Activated CD8-positive, alpha-beta T cell treated with anti-CD3 and anti-CD28 coated beads, Interleukin-2, amount 10 ng/mL, durations not matched to agents 7 days and 5 days (primary cell): ENCODE measurements at regions not wholly inside any gene's neighbourhood (a gene's known extent, or its start where the extent isn't known, plus 50 kb on each side); places are given as distances from the start of the nearest gene placed in this dataset.

ENCODE experiments used
- ATAC-seq: fragments of 150-1000 bp; cut with Tn5 transposase; one replicate; pipeline ENCODE4 v1.10.0; 2021; ENCODE audit warnings: moderate library complexity
- CTCF ChIA-PET: fragments of 350-600 bp; sonication (Branson Sonifier 250); formaldehyde crosslinking; loops from one replicate; lab custom pipeline; 2021; ENCODE audit warnings: antibody characterized with exemption; lab: Charles Lee
- POLR2A ChIA-PET: fragments of 350-600 bp; sonication (Branson Sonifier 250); formaldehyde crosslinking; loops from one replicate; lab custom pipeline; 2021; ENCODE audit warnings: antibody characterized with exemption; lab: Charles Lee
- DNase-seq: peaks from one replicate; pipeline ENCODE4 v3.0.0-alpha.2; 2020
- H3K27ac Mint-ChIP-seq: one replicate; pipeline ENCODE4 v1.8.0; 2021; ENCODE audit warnings: mild to moderate bottlenecking, mixed read lengths
- H3K27me3 Mint-ChIP-seq: one replicate; pipeline ENCODE4 v1.8.0; 2021; ENCODE audit warnings: low read depth, mixed read lengths
- H3K36me3 Mint-ChIP-seq: one replicate; pipeline ENCODE4 v1.8.0; 2021; ENCODE audit warnings: low read depth, mixed read lengths
- H3K4me1 Mint-ChIP-seq: one replicate; pipeline ENCODE4 v1.8.0; 2021; ENCODE audit warnings: low read depth, mixed read lengths
- H3K4me3 Mint-ChIP-seq: one replicate; pipeline ENCODE4 v1.8.0; 2021; ENCODE audit warnings: mild to moderate bottlenecking, mixed read lengths
- H3K9me3 Mint-ChIP-seq: one replicate; pipeline ENCODE4 v1.8.0; 2022; ENCODE audit warnings: mixed read lengths; ENCODE audit not compliant: insufficient read depth

DNA sequence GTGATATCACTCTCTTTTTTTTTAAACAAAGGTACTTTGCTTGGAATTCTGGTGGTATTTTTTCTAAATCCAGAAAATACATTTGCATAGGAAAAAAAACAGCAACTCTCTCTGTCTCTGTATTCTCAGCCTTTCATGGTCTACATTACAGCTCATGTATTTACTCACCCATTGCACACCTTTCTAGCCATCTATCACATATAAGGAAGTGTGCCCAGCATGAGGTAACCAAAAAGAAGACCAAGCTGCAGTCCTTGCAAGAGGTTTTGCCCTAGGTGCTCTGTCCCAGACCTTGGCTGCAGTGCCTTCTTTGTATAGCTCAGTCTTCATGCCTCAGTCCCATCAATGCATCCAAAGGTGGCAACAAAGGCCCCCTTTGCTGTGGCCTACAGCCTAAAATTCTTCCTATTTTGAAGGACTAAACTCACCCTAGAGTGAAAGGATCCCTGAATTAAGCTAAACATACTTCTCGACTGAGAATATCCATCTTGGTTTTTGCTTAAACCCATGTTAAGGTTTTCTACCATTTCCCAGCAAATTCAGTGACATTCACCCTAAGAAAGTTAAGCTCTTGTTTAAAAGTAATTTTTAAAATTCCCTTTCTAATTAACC lies 446.4 kb downstream of the KIF4B start:
- Mint-ChIP-seq H3K9me3 (no peaks in the 10 kb centered on the region), H3K4me3 (no peak overlapping the region), H3K36me3 (no peaks in the 10 kb centered on the region), H3K27me3 (no peaks in the 10 kb centered on the region), H3K27ac (no peak overlapping the region), H3K4me1 (no peaks in the 10 kb centered on the region)
- no peak for ATAC-seq
- POLR2A ChIA-PET, result no interaction called here
- no peak for DNase-seq
- CTCF ChIA-PET, result no interaction called here

DNA sequence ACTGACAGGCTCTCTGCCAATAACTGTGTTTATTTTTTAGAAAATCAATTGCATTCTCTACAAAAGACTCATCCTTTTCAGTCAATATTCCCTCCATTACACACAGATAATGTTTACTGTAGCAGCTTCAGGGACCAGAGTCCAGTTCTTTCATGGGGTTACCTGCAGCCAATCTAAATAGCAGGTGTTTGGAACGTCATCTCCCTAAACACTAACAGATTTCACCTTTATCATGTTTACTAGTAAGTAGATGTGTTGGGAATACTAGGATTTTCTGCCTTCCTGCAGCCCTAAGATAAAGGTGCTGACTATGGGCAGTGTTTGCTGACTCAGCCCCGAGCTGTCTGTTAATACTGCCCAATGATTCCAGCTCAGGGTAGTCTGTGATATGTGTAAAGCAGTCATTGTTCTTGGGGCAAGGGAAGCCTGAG lies 447.0 kb downstream of the KIF4B start:
- no peaks in the 10 kb centered on the region for H3K36me3 Mint-ChIP-seq
- DNase-seq (no peak), ATAC-seq (no peak)
- H3K4me1 Mint-ChIP-seq, result no peaks in the 10 kb centered on the region
- POLR2A ChIA-PET, result no interaction called here
- no peak overlapping the region for H3K27ac Mint-ChIP-seq
- CTCF ChIA-PET, result no interaction called here
- no peaks in the 10 kb centered on the region for H3K27me3 Mint-ChIP-seq
- H3K9me3 Mint-ChIP-seq, result no peaks in the 10 kb centered on the region
- no peak overlapping the region for H3K4me3 Mint-ChIP-seq

DNA sequence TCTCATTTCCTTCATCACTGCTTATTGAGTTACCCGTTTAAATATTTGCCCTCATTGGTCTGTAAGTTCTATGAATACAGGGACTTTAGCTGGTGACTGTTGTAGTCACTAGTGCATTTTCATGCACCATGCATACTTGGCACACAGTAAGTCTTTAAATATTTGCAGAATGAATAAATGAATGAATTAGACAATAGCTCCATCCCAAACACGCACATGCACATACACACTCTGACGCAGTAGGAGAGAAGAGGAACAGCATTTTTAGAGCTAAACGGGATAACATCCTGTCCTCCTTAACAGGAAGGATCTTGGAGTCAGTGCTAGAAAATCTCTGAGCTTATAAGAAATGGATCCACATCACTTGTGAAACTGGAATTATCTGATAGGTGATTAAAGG lies 447.7 kb downstream of the KIF4B start:
- ChIA-PET CTCF (no interaction called here), POLR2A (no interaction called here)
- H3K4me1 Mint-ChIP-seq, result no peaks in the 10 kb centered on the region
- H3K36me3 Mint-ChIP-seq, result no peaks in the 10 kb centered on the region
- H3K9me3 Mint-ChIP-seq, result no peaks in the 10 kb centered on the region
- no peaks in the 10 kb centered on the region for H3K27me3 Mint-ChIP-seq
- H3K27ac Mint-ChIP-seq, result no peak overlapping the region
- no peak overlapping the region for H3K4me3 Mint-ChIP-seq
- DNase-seq (no peak), ATAC-seq (no peak)

DNA sequence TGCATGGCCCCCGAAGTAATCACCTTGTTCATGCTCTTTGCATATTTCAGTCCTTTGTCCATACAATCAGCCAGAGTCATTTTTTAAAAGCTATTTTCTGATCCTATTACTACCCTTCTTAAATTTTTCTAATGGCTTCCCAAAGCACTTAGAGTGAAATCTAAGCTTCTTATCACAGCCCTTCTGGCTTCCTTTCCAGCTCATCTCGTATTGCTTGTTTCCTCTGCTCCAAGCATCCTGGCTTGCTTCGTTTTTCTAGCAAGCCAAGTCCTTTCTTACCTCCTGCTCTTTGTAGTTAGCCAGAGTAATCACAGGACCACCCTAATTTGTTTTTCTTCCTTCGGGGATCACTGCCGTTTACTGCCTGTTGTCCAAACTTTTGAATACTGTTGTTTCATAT lies 453.3 kb downstream of the KIF4B start:
- H3K4me3 Mint-ChIP-seq, result no peak overlapping the region
- H3K27me3 Mint-ChIP-seq, result no peaks in the 10 kb centered on the region
- no peak overlapping the region for H3K27ac Mint-ChIP-seq
- H3K36me3 Mint-ChIP-seq, result no peaks in the 10 kb centered on the region
- DNase-seq (no peak), ATAC-seq (no peak)
- ChIA-PET POLR2A (no interaction called here), CTCF (interaction anchor here (0.8 kb wide), 1 partner anchor 301 kb away, joined by 3 read pairs; no protein-coding TSS in a partner anchor)
- no peaks in the 10 kb centered on the region for H3K9me3 Mint-ChIP-seq
- no peaks in the 10 kb centered on the region for H3K4me1 Mint-ChIP-seq

DNA sequence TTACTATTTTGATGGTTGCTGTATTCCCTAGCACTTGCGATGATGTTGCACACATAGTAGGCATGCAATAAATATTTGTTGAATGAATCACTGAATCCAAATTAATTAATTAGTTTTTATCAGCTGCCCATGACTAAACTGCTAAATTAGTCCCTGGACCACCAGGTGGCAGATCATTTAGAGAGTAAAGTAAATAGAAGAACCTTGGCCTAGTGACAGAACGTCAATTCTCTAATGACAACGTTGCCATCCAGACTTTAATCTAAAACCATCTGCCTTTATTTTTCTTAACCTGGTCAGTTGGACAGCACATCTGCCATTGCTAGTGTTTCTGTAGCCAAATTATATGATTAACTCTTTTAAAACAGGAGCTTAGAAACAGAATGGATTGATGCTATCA lies 457.5 kb downstream of the KIF4B start:
- H3K4me3 Mint-ChIP-seq, result no peak overlapping the region
- H3K27me3 Mint-ChIP-seq, result no peaks in the 10 kb centered on the region
- no peak for DNase-seq
- ChIA-PET CTCF (no interaction called here), POLR2A (no interaction called here)
- H3K4me1 Mint-ChIP-seq, result no peaks in the 10 kb centered on the region
- no peaks in the 10 kb centered on the region for H3K9me3 Mint-ChIP-seq
- no peaks in the 10 kb centered on the region for H3K36me3 Mint-ChIP-seq
- H3K27ac Mint-ChIP-seq, result no peak overlapping the region
- ATAC-seq, result no peak

DNA sequence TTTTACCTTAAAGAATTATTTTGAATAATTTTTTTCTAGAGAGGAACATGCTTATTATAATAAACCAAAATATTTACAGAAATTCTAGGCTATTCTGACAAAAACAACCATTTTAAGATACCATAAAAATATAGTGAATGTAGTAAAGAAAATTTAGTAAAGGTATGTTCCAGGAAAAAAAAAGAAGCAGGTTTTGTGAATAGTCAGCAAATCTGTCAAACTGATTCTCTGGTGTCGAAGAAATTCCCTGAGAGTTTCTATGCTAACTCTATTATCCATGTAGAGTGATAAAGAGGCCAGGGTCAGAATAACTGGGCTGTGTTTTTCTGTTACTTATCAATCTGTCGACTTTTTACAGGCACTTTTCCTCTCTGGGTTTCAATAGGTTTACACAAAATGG lies 459.2 kb downstream of the KIF4B start:
- POLR2A ChIA-PET, result no interaction called here
- Mint-ChIP-seq H3K4me1 (no peaks in the 10 kb centered on the region), H3K27ac (no peak overlapping the region), H3K9me3 (no peaks in the 10 kb centered on the region), H3K36me3 (no peaks in the 10 kb centered on the region), H3K27me3 (no peaks in the 10 kb centered on the region), H3K4me3 (no peak overlapping the region)
- no peak for DNase-seq
- CTCF ChIA-PET, result no interaction called here
- no peak for ATAC-seq

DNA sequence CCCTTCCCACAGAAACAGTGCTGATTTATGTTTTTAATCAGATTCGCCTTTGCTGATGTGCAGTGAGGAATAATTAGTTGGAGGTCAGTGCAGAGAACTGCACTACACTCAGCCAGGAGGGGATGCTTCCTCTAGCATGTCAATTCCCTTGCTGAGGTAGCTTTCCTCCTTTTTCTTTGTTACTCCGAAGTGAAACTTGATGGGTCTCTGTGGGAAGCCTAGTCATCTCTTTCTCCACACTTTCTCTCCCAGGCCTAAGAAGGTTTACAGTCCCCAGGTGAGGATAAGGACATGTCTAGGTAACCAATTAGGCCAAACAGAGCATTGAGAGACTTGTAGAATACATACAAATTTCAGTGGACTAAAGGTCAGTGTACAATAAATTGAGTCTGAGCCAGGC lies 461.8 kb downstream of the KIF4B start:
- H3K4me3 Mint-ChIP-seq, result no peak overlapping the region
- H3K36me3 Mint-ChIP-seq, result no peaks in the 10 kb centered on the region
- DNase-seq (no peak), ATAC-seq (no peak)
- H3K4me1 Mint-ChIP-seq, result no peaks in the 10 kb centered on the region
- POLR2A ChIA-PET, result no interaction called here
- CTCF ChIA-PET, result no interaction called here
- no peaks in the 10 kb centered on the region for H3K27me3 Mint-ChIP-seq
- H3K9me3 Mint-ChIP-seq, result no peaks in the 10 kb centered on the region
- no peak overlapping the region for H3K27ac Mint-ChIP-seq

DNA sequence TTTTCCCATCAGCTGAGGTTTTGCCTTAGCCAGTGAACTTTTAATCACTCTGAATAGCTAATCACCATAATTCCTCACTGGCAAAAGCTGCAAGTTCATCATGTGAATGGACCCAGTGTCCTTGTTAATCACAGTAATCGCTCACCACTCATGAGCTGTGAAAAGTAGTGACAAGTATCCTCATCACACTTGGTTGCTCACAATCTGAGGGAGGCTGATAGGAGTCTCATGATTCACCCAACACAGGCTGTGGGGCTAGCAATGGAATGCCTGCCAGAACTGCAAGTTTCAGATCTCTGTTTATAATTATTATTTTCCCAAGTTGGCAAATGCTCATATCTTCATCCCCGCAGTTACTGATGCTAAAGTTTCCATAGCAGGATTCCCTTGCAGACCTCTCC lies 467.2 kb downstream of the KIF4B start:
- POLR2A ChIA-PET, result no interaction called here
- H3K4me1 Mint-ChIP-seq, result no peaks in the 10 kb centered on the region
- DNase-seq (no peak), ATAC-seq (no peak)
- no peaks in the 10 kb centered on the region for H3K9me3 Mint-ChIP-seq
- CTCF ChIA-PET, result no interaction called here
- no peak overlapping the region for H3K27ac Mint-ChIP-seq
- H3K27me3 Mint-ChIP-seq, result no peaks in the 10 kb centered on the region
- no peaks in the 10 kb centered on the region for H3K36me3 Mint-ChIP-seq
- no peak overlapping the region for H3K4me3 Mint-ChIP-seq

DNA sequence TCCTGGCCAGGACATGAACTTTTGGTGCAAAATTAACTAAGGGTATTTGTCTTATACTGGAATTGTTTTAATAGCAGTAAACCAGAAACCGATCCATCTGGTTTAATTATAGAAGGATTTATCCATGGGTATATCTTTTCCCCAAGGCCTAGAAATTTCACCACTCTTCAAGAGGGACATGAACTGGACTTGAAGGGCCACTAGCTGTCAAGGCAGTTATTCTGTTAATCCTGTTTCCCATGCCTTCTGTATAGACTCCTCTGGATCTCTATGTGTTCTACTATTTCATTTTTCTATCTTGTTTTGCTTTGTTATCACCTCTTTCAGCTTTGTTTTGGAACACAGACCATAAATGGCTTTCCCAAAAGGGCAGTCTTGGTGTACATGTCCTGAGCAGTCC lies 467.6 kb downstream of the KIF4B start:
- Mint-ChIP-seq H3K36me3 (no peaks in the 10 kb centered on the region), H3K4me3 (no peak overlapping the region), H3K27me3 (no peaks in the 10 kb centered on the region), H3K4me1 (no peaks in the 10 kb centered on the region), H3K9me3 (no peaks in the 10 kb centered on the region), H3K27ac (no peak overlapping the region)
- ChIA-PET POLR2A (no interaction called here), CTCF (no interaction called here)
- DNase-seq (no peak), ATAC-seq (no peak)

DNA sequence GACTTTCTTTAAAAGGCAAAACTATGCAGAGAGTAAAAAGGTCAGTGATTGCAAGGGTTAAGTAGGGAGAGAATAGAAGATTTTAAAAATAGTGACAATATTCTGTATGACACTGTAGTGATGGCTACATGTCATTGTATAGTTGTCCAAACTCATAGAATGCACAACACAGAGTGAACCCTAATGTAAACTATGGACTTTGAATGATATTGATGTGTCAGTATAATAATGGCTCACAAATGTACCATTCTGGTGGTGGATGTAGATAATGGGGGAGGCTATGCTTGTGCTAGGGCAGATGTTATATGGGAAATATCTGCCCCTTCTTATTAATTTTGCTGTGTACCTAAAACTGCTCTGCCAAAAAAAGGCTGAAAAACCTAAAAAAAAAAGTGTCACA lies 468.9 kb downstream of the KIF4B start:
- ATAC-seq (no peak), DNase-seq (no peak)
- no peak overlapping the region for H3K4me3 Mint-ChIP-seq
- no peaks in the 10 kb centered on the region for H3K27me3 Mint-ChIP-seq
- H3K9me3 Mint-ChIP-seq, result no peaks in the 10 kb centered on the region
- H3K36me3 Mint-ChIP-seq, result no peaks in the 10 kb centered on the region
- no peak overlapping the region for H3K27ac Mint-ChIP-seq
- POLR2A ChIA-PET, result no interaction called here
- CTCF ChIA-PET, result no interaction called here
- H3K4me1 Mint-ChIP-seq, result no peaks in the 10 kb centered on the region

DNA sequence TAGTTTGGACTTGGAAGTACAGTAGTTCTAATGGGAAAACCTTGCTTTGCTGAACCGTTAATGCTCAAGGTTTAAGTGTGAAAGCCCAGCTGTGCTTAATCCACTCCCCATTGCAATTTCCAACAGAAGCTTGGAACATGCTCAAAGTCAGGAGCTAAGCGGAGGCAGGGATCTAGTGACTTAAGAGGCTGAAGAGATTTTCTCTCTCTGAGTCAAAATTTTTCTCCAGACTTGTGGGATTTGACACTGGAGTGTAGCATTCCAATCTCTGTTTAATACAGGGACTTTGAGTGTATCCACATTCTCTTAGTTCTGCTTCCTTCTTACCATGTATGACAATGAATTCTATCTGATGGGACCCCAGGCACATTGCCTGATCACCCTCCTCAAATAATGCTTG lies 471.8 kb downstream of the KIF4B start:
- Mint-ChIP-seq H3K36me3 (no peaks in the 10 kb centered on the region), H3K9me3 (no peaks in the 10 kb centered on the region), H3K4me3 (no peak overlapping the region), H3K27me3 (no peaks in the 10 kb centered on the region), H3K4me1 (no peaks in the 10 kb centered on the region), H3K27ac (no peak overlapping the region)
- no peak for ATAC-seq
- CTCF ChIA-PET, result interaction anchor here (0.6 to 1.0 kb wide), 2 partner anchors 30 to 437 kb away, joined by 3 read pairs; no protein-coding TSS in a partner anchor
- no peak for DNase-seq
- POLR2A ChIA-PET, result no interaction called here

DNA sequence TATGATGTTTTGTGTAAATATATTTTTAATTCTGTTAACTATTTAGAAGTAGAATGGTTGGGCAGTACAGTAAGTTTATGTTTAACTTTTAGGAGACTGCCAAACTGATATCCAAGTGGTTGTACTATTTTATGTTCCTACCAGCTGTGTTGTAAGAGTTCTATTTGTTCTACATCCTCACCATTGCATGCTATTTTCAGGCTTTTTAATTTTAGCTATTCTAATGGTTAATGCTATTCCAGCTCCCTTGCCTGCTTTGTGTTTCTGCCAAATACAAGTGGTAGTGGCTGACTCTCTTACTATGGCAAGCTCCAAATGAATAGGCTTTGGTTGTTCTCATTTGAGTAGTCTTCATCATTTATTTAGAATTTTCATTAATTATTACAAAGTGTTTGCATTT lies 476.4 kb downstream of the KIF4B start:
- H3K36me3 Mint-ChIP-seq, result no peaks in the 10 kb centered on the region
- H3K27me3 Mint-ChIP-seq, result no peaks in the 10 kb centered on the region
- no peaks in the 10 kb centered on the region for H3K4me1 Mint-ChIP-seq
- CTCF ChIA-PET, result no interaction called here
- POLR2A ChIA-PET, result no interaction called here
- ATAC-seq (no peak), DNase-seq (no peak)
- no peak overlapping the region for H3K4me3 Mint-ChIP-seq
- H3K9me3 Mint-ChIP-seq, result no peaks in the 10 kb centered on the region
- no peak overlapping the region for H3K27ac Mint-ChIP-seq

DNA sequence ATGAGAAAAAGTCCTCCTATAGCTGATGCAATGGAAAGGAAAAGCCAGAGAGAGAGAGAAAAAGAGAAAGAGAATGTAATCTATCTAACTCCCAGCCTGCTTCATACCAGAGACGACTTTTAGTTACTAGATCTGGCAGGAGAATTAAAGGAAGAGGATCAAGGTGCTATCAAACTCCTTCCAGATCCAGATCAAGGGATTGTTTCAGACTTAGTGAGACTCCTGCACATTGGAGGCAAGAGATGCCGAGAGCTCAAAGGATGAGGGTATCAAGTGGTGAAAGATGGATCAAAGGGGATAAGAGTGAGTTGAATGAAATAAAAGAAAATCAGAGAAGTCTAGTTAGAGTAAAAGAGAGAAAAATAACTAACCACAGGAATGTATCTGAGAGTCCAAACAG lies 478.6 kb downstream of the KIF4B start:
- no peak overlapping the region for H3K4me3 Mint-ChIP-seq
- H3K4me1 Mint-ChIP-seq, result no peaks in the 10 kb centered on the region
- no peaks in the 10 kb centered on the region for H3K36me3 Mint-ChIP-seq
- no peak for ATAC-seq
- DNase-seq, result no peak
- H3K27ac Mint-ChIP-seq, result no peak overlapping the region
- H3K9me3 Mint-ChIP-seq, result no peaks in the 10 kb centered on the region
- ChIA-PET CTCF (no interaction called here), POLR2A (no interaction called here)
- no peaks in the 10 kb centered on the region for H3K27me3 Mint-ChIP-seq
